ENCODE measurements at regions not wholly inside any gene's neighbourhood (a gene's known extent, or its start where the extent isn't known, plus 50 kb on each side); places are given as distances from the start of the nearest gene placed in this dataset.

GRCh38 chr5:30676223-30676840 is 517.2 kb upstream of the CDH6 start:
- no peak for TF ChIP-seq CTCF (IDR thresholded peaks at IDR 0.05; ENCODE audit: extremely low read depth, low read depth, low read length)
- no peak overlapping the region for H2AFZ ChIP-seq (ENCODE audit: low read length)
- no peaks in the 10 kb centered on the region for H4K20me1 ChIP-seq (ENCODE audit: insufficient read depth, low read length)
- no peak overlapping the region for H3K4me3 ChIP-seq (ENCODE audit: insufficient read depth, low read length)
- no peaks in the 10 kb centered on the region for H3K79me2 ChIP-seq (ENCODE audit: insufficient read depth, low read length)
- peaks cover 2% of the 10 kb centered on the region for H3K9me3 ChIP-seq (ENCODE audit: low read depth, low read length)
- DNase-seq (ENCODE audit: insufficient read length, low spot score, missing footprints), result no peak
- no peaks in the 10 kb centered on the region for H3K27me3 ChIP-seq (ENCODE audit: insufficient read depth, low read length)
- no peaks in the 10 kb centered on the region for H3K36me3 ChIP-seq (ENCODE audit: insufficient read depth, low read length)
- no peak overlapping the region for H3K27ac ChIP-seq (ENCODE audit: low read depth, low read length)
- H3K4me2 ChIP-seq (ENCODE audit: insufficient read depth, low read length), result no peak overlapping the region
- H3K4me1 ChIP-seq (ENCODE audit: insufficient read depth, low read length), result no peaks in the 10 kb centered on the region

- no peak for TF ChIP-seq CTCF (IDR thresholded peaks at IDR 0.05; ENCODE audit: extremely low read depth, low read depth, low read length)
- H3K79me2 ChIP-seq (ENCODE audit: insufficient read depth, low read length), result no peaks in the 10 kb centered on the region
- no peaks in the 10 kb centered on the region for H4K20me1 ChIP-seq (ENCODE audit: insufficient read depth, low read length)
- no peak overlapping the region for H2AFZ ChIP-seq (ENCODE audit: low read length)
- no peak for DNase-seq (ENCODE audit: insufficient read length, low spot score, missing footprints)
- H3K9me3 ChIP-seq (ENCODE audit: low read depth, low read length), result no peaks in the 10 kb centered on the region
- H3K4me3 ChIP-seq (ENCODE audit: insufficient read depth, low read length), result no peak overlapping the region
- H3K36me3 ChIP-seq (ENCODE audit: insufficient read depth, low read length), result no peaks in the 10 kb centered on the region
- H3K4me2 ChIP-seq (ENCODE audit: insufficient read depth, low read length), result no peak overlapping the region
- H3K4me1 ChIP-seq (ENCODE audit: insufficient read depth, low read length), result no peaks in the 10 kb centered on the region
- H3K27ac ChIP-seq (ENCODE audit: low read depth, low read length), result no peak overlapping the region
- no peaks in the 10 kb centered on the region for H3K27me3 ChIP-seq (ENCODE audit: insufficient read depth, low read length)
These were observed 526.2 kb upstream of the CDH6 start for GRCh38 chr5:30667293-30667692.

- Histone ChIP-seq H3K9me3 (ENCODE audit: low read depth, low read length) (no peaks in the 10 kb centered on the region), H3K36me3 (ENCODE audit: insufficient read depth, low read length) (no peaks in the 10 kb centered on the region), H3K27me3 (ENCODE audit: insufficient read depth, low read length) (no peaks in the 10 kb centered on the region), H2AFZ (ENCODE audit: low read length) (no peak overlapping the region), H3K27ac (ENCODE audit: low read depth, low read length) (no peak overlapping the region), H3K4me3 (ENCODE audit: insufficient read depth, low read length) (no peak overlapping the region), H3K79me2 (ENCODE audit: insufficient read depth, low read length) (no peaks in the 10 kb centered on the region), H3K4me2 (ENCODE audit: insufficient read depth, low read length) (no peak overlapping the region), H3K4me1 (ENCODE audit: insufficient read depth, low read length) (no peaks in the 10 kb centered on the region), H4K20me1 (ENCODE audit: insufficient read depth, low read length) (no peaks in the 10 kb centered on the region)
- no peak for TF ChIP-seq CTCF (IDR thresholded peaks at IDR 0.05; ENCODE audit: extremely low read depth, low read depth, low read length)
- DNase-seq (ENCODE audit: insufficient read length, low spot score, missing footprints), result no peak
These were observed 530.0 kb upstream of the CDH6 start for GRCh38 chr5:30663536-30663935.

GRCh38 chr5:30662373-30662772 is 531.1 kb upstream of the CDH6 start:
- peaks cover 3% of the 10 kb centered on the region for H3K9me3 ChIP-seq (ENCODE audit: low read depth, low read length)
- no peak overlapping the region for H3K4me2 ChIP-seq (ENCODE audit: insufficient read depth, low read length)
- H4K20me1 ChIP-seq (ENCODE audit: insufficient read depth, low read length), result no peaks in the 10 kb centered on the region
- H3K36me3 ChIP-seq (ENCODE audit: insufficient read depth, low read length), result no peaks in the 10 kb centered on the region
- no peak overlapping the region for H3K4me3 ChIP-seq (ENCODE audit: insufficient read depth, low read length)
- no peak overlapping the region for H3K27ac ChIP-seq (ENCODE audit: low read depth, low read length)
- no peak for TF ChIP-seq CTCF (IDR thresholded peaks at IDR 0.05; ENCODE audit: extremely low read depth, low read depth, low read length)
- H2AFZ ChIP-seq (ENCODE audit: low read length), result no peak overlapping the region
- no peaks in the 10 kb centered on the region for H3K27me3 ChIP-seq (ENCODE audit: insufficient read depth, low read length)
- H3K4me1 ChIP-seq (ENCODE audit: insufficient read depth, low read length), result no peaks in the 10 kb centered on the region
- no peak for DNase-seq (ENCODE audit: insufficient read length, low spot score, missing footprints)
- H3K79me2 ChIP-seq (ENCODE audit: insufficient read depth, low read length), result no peaks in the 10 kb centered on the region

Measured in osteoblast (primary cell).